ENCODE measurements at regions not wholly inside any gene's neighbourhood (a gene's known extent, or its start where the extent isn't known, plus 50 kb on each side); places are given as distances from the start of the nearest gene placed in this dataset.
"Not testable (repeated sequence)": the region's sequence is repeated elsewhere in the genome, so short reads cannot be mapped to it uniquely, and the experiment has no call there.

DNA sequence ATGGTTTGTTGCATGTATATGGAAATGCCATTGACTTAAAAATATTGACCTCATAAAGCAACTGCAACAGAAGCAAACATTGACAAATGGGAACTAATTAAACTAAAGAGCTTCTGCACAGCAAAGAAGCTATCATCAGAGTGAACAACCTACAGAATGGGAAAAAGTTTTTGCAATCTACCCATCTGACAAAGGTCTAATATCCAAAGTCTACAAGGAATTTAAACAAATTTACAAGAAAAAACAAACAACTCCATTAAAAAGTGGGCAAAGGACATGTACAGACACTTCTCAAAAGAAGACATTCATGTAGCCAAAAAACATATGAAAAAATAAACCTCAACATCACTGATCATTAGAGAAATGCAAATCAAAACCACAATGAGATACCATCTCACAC is 99.7 kb upstream of the ARG1 start:
- TF ChIP-seq, protein P1, sequence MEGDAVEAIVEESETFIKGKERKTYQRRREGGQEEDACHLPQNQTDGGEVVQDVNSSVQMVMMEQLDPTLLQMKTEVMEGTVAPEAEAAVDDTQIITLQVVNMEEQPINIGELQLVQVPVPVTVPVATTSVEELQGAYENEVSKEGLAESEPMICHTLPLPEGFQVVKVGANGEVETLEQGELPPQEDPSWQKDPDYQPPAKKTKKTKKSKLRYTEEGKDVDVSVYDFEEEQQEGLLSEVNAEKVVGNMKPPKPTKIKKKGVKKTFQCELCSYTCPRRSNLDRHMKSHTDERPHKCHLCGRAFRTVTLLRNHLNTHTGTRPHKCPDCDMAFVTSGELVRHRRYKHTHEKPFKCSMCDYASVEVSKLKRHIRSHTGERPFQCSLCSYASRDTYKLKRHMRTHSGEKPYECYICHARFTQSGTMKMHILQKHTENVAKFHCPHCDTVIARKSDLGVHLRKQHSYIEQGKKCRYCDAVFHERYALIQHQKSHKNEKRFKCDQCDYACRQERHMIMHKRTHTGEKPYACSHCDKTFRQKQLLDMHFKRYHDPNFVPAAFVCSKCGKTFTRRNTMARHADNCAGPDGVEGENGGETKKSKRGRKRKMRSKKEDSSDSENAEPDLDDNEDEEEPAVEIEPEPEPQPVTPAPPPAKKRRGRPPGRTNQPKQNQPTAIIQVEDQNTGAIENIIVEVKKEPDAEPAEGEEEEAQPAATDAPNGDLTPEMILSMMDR (conservative IDR thresholded peaks at IDR 0.05; ENCODE audit: low read length) = not testable (repeated sequence)
- TF ChIP-seq EZH2phosphoT487 (IDR thresholded peaks at IDR 0.05; ENCODE audit: borderline replicate concordance) = not testable (repeated sequence)

Measured in Loucy (cell line).